Memory B cell (primary cell): ENCODE measurements at regions not wholly inside any gene's neighbourhood (a gene's known extent, or its start where the extent isn't known, plus 50 kb on each side); places are given as distances from the start of the nearest gene placed in this dataset.

ENCODE experiments used
- ATAC-seq: fragments of 150-1000 bp; cut with Tn5 transposase; 2 replicates; pipeline ENCODE4 v1.10.0; 2021; ENCODE audit warnings: low read depth, mild to moderate bottlenecking, moderate library complexity
- DNase-seq, 2 donors: peaks; one replicate each; pipeline ENCODE4 v3.0.0; 2022; ENCODE audit warnings: low spot score in 2 of 2
- H3K27ac Mint-ChIP-seq: one replicate; pipeline ENCODE4 v1.8.0; 2022; ENCODE audit warnings: mild to moderate bottlenecking, moderate library complexity, mixed read lengths
- H3K27me3 Mint-ChIP-seq: one replicate; pipeline ENCODE4 v1.8.0; 2022; ENCODE audit warnings: mixed read lengths
- H3K36me3 Mint-ChIP-seq: one replicate; pipeline ENCODE4 v1.8.0; 2022; ENCODE audit warnings: mild to moderate bottlenecking, mixed read lengths
- H3K4me1 Mint-ChIP-seq: one replicate; pipeline ENCODE4 v1.8.0; 2022; ENCODE audit warnings: mixed read lengths
- H3K4me3 Mint-ChIP-seq: one replicate; pipeline ENCODE4 v1.8.0; 2022; ENCODE audit warnings: mild to moderate bottlenecking, moderate library complexity, mixed read lengths
- H3K9me3 Mint-ChIP-seq: one replicate; pipeline ENCODE4 v1.8.0; 2022; ENCODE audit warnings: mixed read lengths

- no peaks in the 10 kb centered on the region for H3K27me3 Mint-ChIP-seq
- H3K4me1 Mint-ChIP-seq = no peaks in the 10 kb centered on the region
- no peak overlapping the region for H3K4me3 Mint-ChIP-seq
- DNase-seq (no peak), ATAC-seq (no peak)
- H3K9me3 Mint-ChIP-seq = peaks cover 5% of the 10 kb centered on the region
- no peaks in the 10 kb centered on the region for H3K36me3 Mint-ChIP-seq
- no peak overlapping the region for H3K27ac Mint-ChIP-seq
Measured at GRCh38 chr4:137722910-137723309, 190.6 kb upstream of the PCDH18 start.

- Mint-ChIP-seq H3K27ac (no peak overlapping the region), H3K36me3 (no peaks in the 10 kb centered on the region), H3K4me1 (no peaks in the 10 kb centered on the region), H3K4me3 (no peak overlapping the region), H3K27me3 (no peaks in the 10 kb centered on the region), H3K9me3 (peaks cover 3% of the 10 kb centered on the region)
- no peak for ATAC-seq
- DNase-seq = no peak
Measured at GRCh38 chr4:137711502-137711901, 179.2 kb upstream of the PCDH18 start.

GRCh38 chr4:137707626-137708025 is 175.3 kb upstream of the PCDH18 start:
- no peaks in the 10 kb centered on the region for H3K4me1 Mint-ChIP-seq

GRCh38 chr4:137707102-137707620 is 174.9 kb upstream of the PCDH18 start:
- no peak for ATAC-seq
- Mint-ChIP-seq H3K4me3 (no peak overlapping the region), H3K4me1 (no peaks in the 10 kb centered on the region), H3K36me3 (no peaks in the 10 kb centered on the region), H3K9me3 (peaks cover 5% of the 10 kb centered on the region), H3K27me3 (no peaks in the 10 kb centered on the region), H3K27ac (no peak overlapping the region)
- no peak for DNase-seq

More at GRCh38 chr4:137707626-137708025, 175.3 kb upstream of the PCDH18 start:
- H3K27ac Mint-ChIP-seq = no peak overlapping the region
- peaks cover 5% of the 10 kb centered on the region for H3K9me3 Mint-ChIP-seq
- no peak overlapping the region for H3K4me3 Mint-ChIP-seq
- H3K36me3 Mint-ChIP-seq = no peaks in the 10 kb centered on the region
- DNase-seq (no peak), ATAC-seq (no peak)
- no peaks in the 10 kb centered on the region for H3K27me3 Mint-ChIP-seq

GRCh38 chr4:137705171-137705783 is 173.0 kb upstream of the PCDH18 start:
- ATAC-seq (no peak), DNase-seq (no peak)
- Mint-ChIP-seq H3K27me3 (no peaks in the 10 kb centered on the region), H3K9me3 (peaks cover 5% of the 10 kb centered on the region), H3K36me3 (no peaks in the 10 kb centered on the region), H3K27ac (no peak overlapping the region), H3K4me3 (no peak overlapping the region), H3K4me1 (no peaks in the 10 kb centered on the region)

- Mint-ChIP-seq H3K9me3 (peaks cover 6% of the 10 kb centered on the region), H3K4me1 (no peaks in the 10 kb centered on the region), H3K27me3 (no peaks in the 10 kb centered on the region), H3K4me3 (no peak overlapping the region), H3K36me3 (no peaks in the 10 kb centered on the region), H3K27ac (no peak overlapping the region)
- DNase-seq (no peak), ATAC-seq (no peak)
Measured at GRCh38 chr4:137703195-137703594, 170.9 kb upstream of the PCDH18 start.

GRCh38 chr4:137702512-137702911 is 170.2 kb upstream of the PCDH18 start:
- H3K9me3 Mint-ChIP-seq = peaks cover 4% of the 10 kb centered on the region
- no peaks in the 10 kb centered on the region for H3K4me1 Mint-ChIP-seq
- no peak overlapping the region for H3K27ac Mint-ChIP-seq
- no peak overlapping the region for H3K4me3 Mint-ChIP-seq
- ATAC-seq (no peak), DNase-seq (no peak)
- no peaks in the 10 kb centered on the region for H3K27me3 Mint-ChIP-seq
- no peaks in the 10 kb centered on the region for H3K36me3 Mint-ChIP-seq

GRCh38 chr4:137701401-137701800 is 169.1 kb upstream of the PCDH18 start:
- Mint-ChIP-seq H3K27ac (no peak overlapping the region), H3K27me3 (no peaks in the 10 kb centered on the region), H3K36me3 (no peaks in the 10 kb centered on the region), H3K4me3 (no peak overlapping the region), H3K4me1 (no peaks in the 10 kb centered on the region), H3K9me3 (peaks cover 4% of the 10 kb centered on the region)
- no peak for ATAC-seq
- no peak for DNase-seq

- DNase-seq (no peak), ATAC-seq (no peak)
- H3K4me3 Mint-ChIP-seq = no peak overlapping the region
- peaks cover 2% of the 10 kb centered on the region for H3K9me3 Mint-ChIP-seq
- H3K4me1 Mint-ChIP-seq = no peaks in the 10 kb centered on the region
- no peak overlapping the region for H3K27ac Mint-ChIP-seq
- no peaks in the 10 kb centered on the region for H3K36me3 Mint-ChIP-seq
- no peaks in the 10 kb centered on the region for H3K27me3 Mint-ChIP-seq
Measured at GRCh38 chr4:137700751-137701150, 168.5 kb upstream of the PCDH18 start.

GRCh38 chr4:137700072-137700471 is 167.8 kb upstream of the PCDH18 start:
- Mint-ChIP-seq H3K4me3 (no peak overlapping the region), H3K9me3 (peaks cover 4% of the 10 kb centered on the region), H3K4me1 (no peaks in the 10 kb centered on the region), H3K36me3 (no peaks in the 10 kb centered on the region), H3K27me3 (no peaks in the 10 kb centered on the region), H3K27ac (no peak overlapping the region)
- DNase-seq (no peak), ATAC-seq (no peak)

GRCh38 chr4:137694138-137694537 is 161.8 kb upstream of the PCDH18 start:
- no peak for ATAC-seq
- peaks cover 5% of the 10 kb centered on the region for H3K9me3 Mint-ChIP-seq
- H3K4me1 Mint-ChIP-seq = no peaks in the 10 kb centered on the region
- no peaks in the 10 kb centered on the region for H3K36me3 Mint-ChIP-seq
- H3K27ac Mint-ChIP-seq = no peak overlapping the region
- no peak overlapping the region for H3K4me3 Mint-ChIP-seq
- no peaks in the 10 kb centered on the region for H3K27me3 Mint-ChIP-seq
- DNase-seq = no peak

- no peaks in the 10 kb centered on the region for H3K36me3 Mint-ChIP-seq
- no peaks in the 10 kb centered on the region for H3K4me1 Mint-ChIP-seq
- H3K4me3 Mint-ChIP-seq = no peak overlapping the region
- H3K9me3 Mint-ChIP-seq = peaks cover 4% of the 10 kb centered on the region
- no peak for DNase-seq
- no peak for ATAC-seq
- H3K27me3 Mint-ChIP-seq = no peaks in the 10 kb centered on the region
- no peak overlapping the region for H3K27ac Mint-ChIP-seq
Measured at GRCh38 chr4:137693641-137694040, 161.3 kb upstream of the PCDH18 start.

- no peak for ATAC-seq
- H3K4me1 Mint-ChIP-seq = no peaks in the 10 kb centered on the region
- no peak overlapping the region for H3K27ac Mint-ChIP-seq
Measured at GRCh38 chr4:137692205-137692604, 159.9 kb upstream of the PCDH18 start.

GRCh38 chr4:137688651-137689050 is 156.4 kb upstream of the PCDH18 start:
- Mint-ChIP-seq H3K36me3 (no peaks in the 10 kb centered on the region), H3K4me1 (no peaks in the 10 kb centered on the region), H3K9me3 (peaks cover 1% of the 10 kb centered on the region), H3K4me3 (no peak overlapping the region), H3K27me3 (no peaks in the 10 kb centered on the region), H3K27ac (no peak overlapping the region)
- no peak for ATAC-seq
- DNase-seq = no peak

More at GRCh38 chr4:137692205-137692604, 159.9 kb upstream of the PCDH18 start:
- no peak for DNase-seq
- Mint-ChIP-seq H3K36me3 (no peaks in the 10 kb centered on the region), H3K4me3 (no peak overlapping the region), H3K9me3 (peaks cover 3% of the 10 kb centered on the region), H3K27me3 (no peaks in the 10 kb centered on the region)

- H3K27me3 Mint-ChIP-seq = no peaks in the 10 kb centered on the region
- no peaks in the 10 kb centered on the region for H3K4me1 Mint-ChIP-seq
- no peak for ATAC-seq
- no peaks in the 10 kb centered on the region for H3K36me3 Mint-ChIP-seq
- H3K4me3 Mint-ChIP-seq = no peak overlapping the region
- no peak overlapping the region for H3K27ac Mint-ChIP-seq
- no peaks in the 10 kb centered on the region for H3K9me3 Mint-ChIP-seq
- DNase-seq = no peak
Measured at GRCh38 chr4:137685357-137685756, 153.1 kb upstream of the PCDH18 start.
